Panc1 (cell line): ENCODE measurements at regions not wholly inside any gene's neighbourhood (a gene's known extent, or its start where the extent isn't known, plus 50 kb on each side); places are given as distances from the start of the nearest gene placed in this dataset.

ENCODE experiments used
- ATAC-seq: fragments of 200-7000 bp; cut with Tn5 transposase; 2 replicates; pipeline ENCODE4 v1.9.1; 2020; ENCODE audit warnings: mild to moderate bottlenecking, moderate library complexity
- BruUV-seq: library from RNA; stranded (reverse); fragments of 400-500 nt; replicated peaks from 2 replicates; lab custom pipeline; 2021; lab: Mats Ljungman, UMichigan
- CTCF ChIA-PET: fragments of 300-600 bp; sonication (Branson Sonifier 250); formaldehyde crosslinking; loops from one replicate; lab custom pipeline; 2022; ENCODE audit warnings: antibody characterized with exemption; lab: Charles Lee
- POLR2A ChIA-PET: fragments of 300-600 bp; sonication (Branson Sonifier 250); formaldehyde crosslinking; loops from one replicate; lab custom pipeline; 2022; ENCODE audit warnings: antibody characterized with exemption; lab: Charles Lee
- DNase-seq: peaks from one replicate; pipeline ENCODE4 v3.0.0-alpha.2; 2010; ENCODE audit warnings: low read depth, low spot score
- H3K27ac ChIP-seq: 2 replicates; pipeline ENCODE4 v1.5.1; 2011; ENCODE audit warnings: mild to moderate bottlenecking, low read length, inconsistent platforms
- H3K27me3 ChIP-seq: fragments of 200-500 bp; sonication (Bioruptor generic); 2 replicates; pipeline ENCODE4 v1.6.0; 2014; ENCODE audit warnings: low read length, inconsistent platforms; ENCODE audit not compliant: control insufficient read depth, insufficient read depth
- H3K36me3 ChIP-seq: fragments of 200-500 bp; sonication (Bioruptor generic); 2 replicates; pipeline ENCODE4 v1.5.1; 2014; ENCODE audit warnings: inconsistent platforms, mild to moderate bottlenecking, low read length, moderate library complexity; ENCODE audit not compliant: control insufficient read depth, insufficient read depth
- H3K4me1 ChIP-seq: 2 replicates; pipeline ENCODE4 v1.5.1; 2011; ENCODE audit warnings: inconsistent platforms, mild to moderate bottlenecking, low read length, moderate library complexity; ENCODE audit not compliant: control insufficient read depth, insufficient read depth
- H3K4me3 ChIP-seq, 2 experiments: 2 replicates each; pipeline ENCODE4 v1.5.1; 2011 to 2012; ENCODE audit warnings: low read depth in 2 of 2, low read length in 2 of 2, mild to moderate bottlenecking in 2 of 2, inconsistent platforms in 1 of 2, moderate library complexity in 1 of 2
- H3K9me3 ChIP-seq: fragments of 200-500 bp; sonication (Bioruptor generic); 2 replicates; pipeline ENCODE4 v1.5.1; 2014; ENCODE audit warnings: low read depth, mild to moderate bottlenecking, inconsistent platforms, low read length, moderate library complexity; ENCODE audit not compliant: control insufficient read depth, insufficient read depth
- POLR2AphosphoS5 ChIP-seq: IDR thresholded peaks from 2 replicates; pipeline ENCODE4 v1.6.1; 2012; ENCODE audit warnings: mild to moderate bottlenecking, low read depth, low read length, moderate library complexity
- SIN3A ChIP-seq: IDR thresholded peaks from 2 replicates; pipeline ENCODE4 v1.6.1; 2012; ENCODE audit warnings: low read depth, mild to moderate bottlenecking, low read length, moderate library complexity, borderline replicate concordance; ENCODE audit not compliant: insufficient read depth
- TCF7L2 ChIP-seq: IDR thresholded peaks from 2 replicates; pipeline ENCODE4 v1.6.1; 2011; ENCODE audit warnings: mild to moderate bottlenecking, low read depth, low read length, inconsistent platforms
- in situ Hi-C: cut with HindIII; loops from 2 replicates; pipeline ENCODE4 v1.10.0; 2016; ENCODE audit warnings: low sequenced_read_pairs, low pct_unique_long_range_greater_than_20kb
- intact Hi-C: fragments of 100-400 bp; cut with micrococcal nuclease; formaldehyde crosslinking; loops from one replicate; pipeline ENCODE4 v1.10.0; 2022; ENCODE audit not compliant: unreplicated experiment
- TF ChIP-seq, protein P1 (sequence below): fragments of 450-650 bp; IDR thresholded peaks from 2 replicates; pipeline ENCODE4 v1.5.1; 2017; ENCODE audit warnings: mild to moderate bottlenecking
- TF ChIP-seq, protein P2 (sequence below), 2 experiments: IDR thresholded peaks; 2 replicates each; pipeline ENCODE4 v1.6.1; 2011 to 2012; ENCODE audit warnings: low read depth in 2 of 2, control low read depth in 1 of 2, low read length in 1 of 2, mild to moderate bottlenecking in 1 of 2, moderate library complexity in 1 of 2; ENCODE audit not compliant: insufficient read depth in 1 of 2

DNA sequence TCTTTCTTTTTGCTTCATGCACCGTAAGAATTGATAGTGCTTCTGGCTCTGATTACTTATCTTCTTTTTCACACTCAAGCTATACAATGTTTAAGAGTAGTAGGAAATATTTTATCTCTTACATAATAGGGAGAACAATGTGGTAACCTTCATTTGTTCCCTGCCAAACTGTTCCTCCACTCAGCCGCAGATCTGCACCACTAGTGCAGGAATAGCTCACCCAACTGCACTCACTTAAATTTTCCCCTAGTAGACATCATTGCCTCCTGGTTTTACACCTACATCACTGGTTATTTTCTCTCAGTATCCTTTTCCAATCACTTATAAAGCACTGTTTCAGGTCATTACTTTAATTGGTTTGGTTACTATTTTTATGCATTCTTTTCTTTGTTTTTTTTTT is 283.5 kb upstream of the ZNF804A start:
- CTCF ChIA-PET: no interaction called here
- TF ChIP-seq TCF7L2: no peak
- no peak for TF ChIP-seq SIN3A
- no peak for TF ChIP-seq POLR2AphosphoS5
- TF ChIP-seq, protein P1, sequence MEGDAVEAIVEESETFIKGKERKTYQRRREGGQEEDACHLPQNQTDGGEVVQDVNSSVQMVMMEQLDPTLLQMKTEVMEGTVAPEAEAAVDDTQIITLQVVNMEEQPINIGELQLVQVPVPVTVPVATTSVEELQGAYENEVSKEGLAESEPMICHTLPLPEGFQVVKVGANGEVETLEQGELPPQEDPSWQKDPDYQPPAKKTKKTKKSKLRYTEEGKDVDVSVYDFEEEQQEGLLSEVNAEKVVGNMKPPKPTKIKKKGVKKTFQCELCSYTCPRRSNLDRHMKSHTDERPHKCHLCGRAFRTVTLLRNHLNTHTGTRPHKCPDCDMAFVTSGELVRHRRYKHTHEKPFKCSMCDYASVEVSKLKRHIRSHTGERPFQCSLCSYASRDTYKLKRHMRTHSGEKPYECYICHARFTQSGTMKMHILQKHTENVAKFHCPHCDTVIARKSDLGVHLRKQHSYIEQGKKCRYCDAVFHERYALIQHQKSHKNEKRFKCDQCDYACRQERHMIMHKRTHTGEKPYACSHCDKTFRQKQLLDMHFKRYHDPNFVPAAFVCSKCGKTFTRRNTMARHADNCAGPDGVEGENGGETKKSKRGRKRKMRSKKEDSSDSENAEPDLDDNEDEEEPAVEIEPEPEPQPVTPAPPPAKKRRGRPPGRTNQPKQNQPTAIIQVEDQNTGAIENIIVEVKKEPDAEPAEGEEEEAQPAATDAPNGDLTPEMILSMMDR: no peak
- TF ChIP-seq, protein P2, sequence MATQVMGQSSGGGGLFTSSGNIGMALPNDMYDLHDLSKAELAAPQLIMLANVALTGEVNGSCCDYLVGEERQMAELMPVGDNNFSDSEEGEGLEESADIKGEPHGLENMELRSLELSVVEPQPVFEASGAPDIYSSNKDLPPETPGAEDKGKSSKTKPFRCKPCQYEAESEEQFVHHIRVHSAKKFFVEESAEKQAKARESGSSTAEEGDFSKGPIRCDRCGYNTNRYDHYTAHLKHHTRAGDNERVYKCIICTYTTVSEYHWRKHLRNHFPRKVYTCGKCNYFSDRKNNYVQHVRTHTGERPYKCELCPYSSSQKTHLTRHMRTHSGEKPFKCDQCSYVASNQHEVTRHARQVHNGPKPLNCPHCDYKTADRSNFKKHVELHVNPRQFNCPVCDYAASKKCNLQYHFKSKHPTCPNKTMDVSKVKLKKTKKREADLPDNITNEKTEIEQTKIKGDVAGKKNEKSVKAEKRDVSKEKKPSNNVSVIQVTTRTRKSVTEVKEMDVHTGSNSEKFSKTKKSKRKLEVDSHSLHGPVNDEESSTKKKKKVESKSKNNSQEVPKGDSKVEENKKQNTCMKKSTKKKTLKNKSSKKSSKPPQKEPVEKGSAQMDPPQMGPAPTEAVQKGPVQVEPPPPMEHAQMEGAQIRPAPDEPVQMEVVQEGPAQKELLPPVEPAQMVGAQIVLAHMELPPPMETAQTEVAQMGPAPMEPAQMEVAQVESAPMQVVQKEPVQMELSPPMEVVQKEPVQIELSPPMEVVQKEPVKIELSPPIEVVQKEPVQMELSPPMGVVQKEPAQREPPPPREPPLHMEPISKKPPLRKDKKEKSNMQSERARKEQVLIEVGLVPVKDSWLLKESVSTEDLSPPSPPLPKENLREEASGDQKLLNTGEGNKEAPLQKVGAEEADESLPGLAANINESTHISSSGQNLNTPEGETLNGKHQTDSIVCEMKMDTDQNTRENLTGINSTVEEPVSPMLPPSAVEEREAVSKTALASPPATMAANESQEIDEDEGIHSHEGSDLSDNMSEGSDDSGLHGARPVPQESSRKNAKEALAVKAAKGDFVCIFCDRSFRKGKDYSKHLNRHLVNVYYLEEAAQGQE (IDR thresholded peaks at IDR 0.05; ENCODE audit: insufficient read depth in 1 of 2, low read depth in 2 of 2, low read length in 1 of 2): no peak
- intact Hi-C loops (no loop called here), in situ Hi-C loops (no loop called here)
- ATAC-seq: no peak
- POLR2A ChIA-PET: no interaction called here
- H3K27me3 ChIP-seq: no peaks in the 10 kb centered on the region
- H3K9me3 ChIP-seq: no peaks in the 10 kb centered on the region
- no TSS peak for BruUV-seq
- H3K4me1 ChIP-seq: no peaks in the 10 kb centered on the region
- H3K4me3 ChIP-seq: no peak overlapping the region
- DNase-seq: no peak
- H3K36me3 ChIP-seq: no peaks in the 10 kb centered on the region
- no peak overlapping the region for H3K27ac ChIP-seq

DNA sequence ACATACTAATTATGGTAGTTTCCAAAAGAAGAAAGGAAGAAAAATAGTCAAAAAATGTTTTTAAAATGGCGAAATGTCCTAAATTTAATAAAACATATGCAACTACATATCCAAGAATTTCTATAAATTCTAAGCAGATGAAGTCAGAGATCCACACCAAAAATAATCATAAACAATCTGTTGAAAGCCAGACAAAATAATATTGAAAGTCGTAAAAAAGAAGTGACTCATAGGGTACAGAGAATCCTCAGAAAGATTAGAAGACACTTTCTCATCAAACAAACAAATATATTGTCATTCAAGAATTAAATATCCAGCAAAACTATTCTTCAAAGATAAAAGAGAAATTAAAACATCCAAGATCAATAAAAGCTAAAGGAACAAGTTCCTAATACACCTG is 281.4 kb upstream of the ZNF804A start:
- DNase-seq (no peak), ATAC-seq (no peak)
- no TSS peak for BruUV-seq
- no peak for TF ChIP-seq TCF7L2
- no peak for TF ChIP-seq POLR2AphosphoS5
- TF ChIP-seq SIN3A: no peak
- Histone ChIP-seq H3K4me3 (no peak overlapping the region), H3K9me3 (no peaks in the 10 kb centered on the region), H3K4me1 (no peaks in the 10 kb centered on the region), H3K36me3 (no peaks in the 10 kb centered on the region), H3K27me3 (no peaks in the 10 kb centered on the region), H3K27ac (no peak overlapping the region)
- ChIA-PET POLR2A (no interaction called here), CTCF (no interaction called here)
- intact Hi-C loops: no loop called here
- in situ Hi-C loops: no loop called here

DNA sequence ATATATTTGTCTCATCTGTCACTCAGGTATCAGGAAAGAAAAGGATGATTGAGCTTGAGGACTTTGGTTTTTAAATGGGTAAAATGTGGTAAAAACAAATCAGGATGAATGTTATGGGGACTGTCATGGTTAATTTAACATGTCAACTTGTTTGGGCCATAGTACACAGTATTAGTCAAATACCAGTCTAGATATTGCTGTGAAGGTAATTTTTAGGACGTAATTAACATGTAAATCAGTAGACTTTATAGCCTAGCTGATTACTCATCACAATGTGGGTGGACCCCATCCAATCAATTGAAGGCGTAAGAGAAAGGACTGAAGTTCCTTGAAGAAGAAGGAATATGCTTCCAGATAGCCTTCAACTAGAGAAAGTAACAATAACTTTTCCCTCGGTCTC is 275.7 kb upstream of the ZNF804A start:
- TF ChIP-seq, protein P1: no peak
- no peak for TF ChIP-seq SIN3A
- TF ChIP-seq, protein P2 (IDR thresholded peaks at IDR 0.05; ENCODE audit: insufficient read depth in 1 of 2, low read depth in 2 of 2, low read length in 1 of 2): no peak
- TF ChIP-seq TCF7L2: no peak
- TF ChIP-seq POLR2AphosphoS5: no peak
- H3K27me3 ChIP-seq: no peaks in the 10 kb centered on the region
- CTCF ChIA-PET: no interaction called here
- POLR2A ChIA-PET: no interaction called here
- no peak for ATAC-seq
- DNase-seq: no peak
- H3K36me3 ChIP-seq: no peaks in the 10 kb centered on the region
- H3K4me3 ChIP-seq: no peak overlapping the region
- intact Hi-C loops (no loop called here), in situ Hi-C loops (no loop called here)
- H3K27ac ChIP-seq: no peak overlapping the region
- H3K9me3 ChIP-seq: no peaks in the 10 kb centered on the region
- no TSS peak for BruUV-seq
- H3K4me1 ChIP-seq: no peaks in the 10 kb centered on the region
